GM23248 (cell line): ENCODE measurements at regions not wholly inside any gene's neighbourhood (a gene's known extent, or its start where the extent isn't known, plus 50 kb on each side); places are given as distances from the start of the nearest gene placed in this dataset.

Experiments
- EZH2 ChIP-seq: fragments of 200-600 bp; sonication (generic); IDR thresholded peaks from 2 replicates; pipeline ENCODE4 v1.6.1; 2018; ENCODE audit warnings: antibody characterized with exemption, mild to moderate bottlenecking; ENCODE audit not compliant: insufficient read depth, poor library complexity, severe bottlenecking
- EZH2phosphoT487 ChIP-seq: fragments of 200-600 bp; sonication (generic); IDR thresholded peaks from 2 replicates; pipeline ENCODE4 v1.6.1; 2018; ENCODE audit warnings: antibody characterized with exemption, moderate library complexity, mild to moderate bottlenecking, low read depth; ENCODE audit not compliant: insufficient read depth

DNA sequence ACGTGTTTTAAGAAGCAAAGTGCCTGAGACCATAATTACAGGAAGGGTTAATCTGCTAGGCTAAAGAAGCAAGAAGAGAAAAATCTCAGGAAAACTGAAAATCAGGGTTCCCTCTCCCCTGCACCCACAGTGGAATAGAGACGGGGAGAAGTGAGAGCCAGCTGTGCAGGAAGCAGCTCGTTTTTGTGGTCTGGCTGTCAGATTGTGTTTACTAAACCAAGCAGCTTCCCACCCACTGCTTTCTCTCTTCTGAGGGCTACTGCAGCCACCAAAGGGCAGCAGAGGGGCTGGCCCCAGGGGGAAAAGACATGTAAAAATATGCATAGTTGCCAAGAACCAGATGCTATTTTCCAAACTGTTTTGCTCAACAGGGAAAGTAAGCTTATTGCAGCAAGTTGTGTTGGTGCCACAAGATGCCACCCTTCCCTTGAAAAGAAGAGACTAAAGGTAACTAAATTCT is 72.6 kb upstream of the THUMPD2 start:
- TF ChIP-seq EZH2 (no peak), EZH2phosphoT487 (no peak)
